Gastrocnemius medialis (tissue), 4 donors: ENCODE measurements at regions not wholly inside any gene's neighbourhood (a gene's known extent, or its start where the extent isn't known, plus 50 kb on each side); places are given as distances from the start of the nearest gene placed in this dataset.

Experiments
- CTCF ChIP-seq, 5 experiments: fragments of 450-650 bp in 3 of 5; fragments of 200-600 bp in 2 of 5; sonication (generic) in 2 of 5; IDR thresholded peaks in 4 of 5; conservative IDR thresholded peaks in 1 of 5; 1 replicate in 4 of 5; 2 replicates in 1 of 5; pipeline ENCODE4 v1.5.1; 2016 to 2019; ENCODE audit warnings: antibody characterized with exemption in 5 of 5, mild to moderate bottlenecking in 3 of 5, moderate library complexity in 3 of 5
- POLR2A ChIP-seq, 2 donors: fragments of 450-650 bp; IDR thresholded peaks; one replicate each; pipeline ENCODE4 v1.6.1; 2017; ENCODE audit warnings: antibody characterized with exemption in 2 of 2, mild to moderate bottlenecking in 2 of 2, moderate library complexity in 2 of 2

DNA sequence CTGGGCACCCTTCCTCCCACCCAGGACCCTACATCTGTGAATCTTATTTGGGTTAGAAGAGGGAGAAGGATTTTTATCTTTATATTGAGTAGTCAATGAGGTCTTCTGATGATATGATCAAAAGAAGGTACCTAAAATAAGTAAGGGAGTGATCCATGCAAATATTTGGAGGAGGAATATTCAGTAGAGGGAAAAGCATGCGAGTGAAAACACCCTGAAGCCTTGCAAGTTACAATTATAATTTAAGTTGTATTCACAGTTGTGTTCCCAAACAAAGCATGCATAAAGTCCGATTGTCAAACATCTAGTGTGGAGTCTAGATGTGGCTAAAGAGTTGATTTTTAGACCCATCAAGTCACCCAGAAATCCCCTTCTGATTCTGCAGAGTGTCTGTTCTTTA is 530.2 kb upstream of the ZEB2 start:
- no peak for TF ChIP-seq CTCF (IDR thresholded peaks at IDR 0.05 in 4 of 5, conservative IDR thresholded peaks at IDR 0.05 in 1 of 5)
- no peak for TF ChIP-seq POLR2A (IDR thresholded peaks at IDR 0.05)
